DND-41 (cell line): ENCODE measurements at regions not wholly inside any gene's neighbourhood (a gene's known extent, or its start where the extent isn't known, plus 50 kb on each side); places are given as distances from the start of the nearest gene placed in this dataset.

Experiments used
- ATAC-seq: fragments of 200-7000 bp; cut with Tn5 transposase; 3 replicates; pipeline ENCODE4 v1.9.1; 2021; ENCODE audit warnings: low read depth; ENCODE audit not compliant: insufficient read depth
- DNase-seq: peaks from one replicate; pipeline ENCODE4 v3.0.0-alpha.2; 2020
- H2AFZ ChIP-seq: 2 replicates; pipeline ENCODE4 v1.6.0; 2012; ENCODE audit warnings: low read depth, low read length
- H3K27ac ChIP-seq: 2 replicates; pipeline ENCODE4 v1.5.1; 2012; ENCODE audit warnings: low read length, inconsistent platforms
- H3K27me3 ChIP-seq: fragments of 200-600 bp; sonication (generic); 2 replicates; pipeline ENCODE4 v1.6.0; 2012; ENCODE audit warnings: low read length, mild to moderate bottlenecking, inconsistent platforms; ENCODE audit not compliant: insufficient read depth, poor library complexity
- H3K36me3 ChIP-seq: 2 replicates; pipeline ENCODE4 v1.5.1; 2012; ENCODE audit warnings: low read length, inconsistent platforms; ENCODE audit not compliant: insufficient read depth
- H3K4me1 ChIP-seq: 2 replicates; pipeline ENCODE4 v1.5.1; 2012; ENCODE audit warnings: mild to moderate bottlenecking, low read length; ENCODE audit not compliant: insufficient read depth
- H3K4me2 ChIP-seq: 2 replicates; pipeline ENCODE4 v1.6.0; 2012; ENCODE audit warnings: mild to moderate bottlenecking, moderate library complexity, low read length, inconsistent platforms; ENCODE audit not compliant: insufficient read depth
- H3K4me3 ChIP-seq, 2 experiments: fragments of 200-600 bp in 1 of 2; shearing (Covaris generic) in 1 of 2; 2 replicates each; pipeline ENCODE4 v1.5.1; 2012 to 2016; ENCODE audit warnings: inconsistent platforms in 2 of 2, low read length in 2 of 2, mild to moderate bottlenecking in 2 of 2, low read depth in 1 of 2, moderate library complexity in 1 of 2
- H3K79me2 ChIP-seq: 2 replicates; pipeline ENCODE4 v1.6.0; 2012; ENCODE audit warnings: low read length, inconsistent platforms; ENCODE audit not compliant: insufficient read depth
- H3K9ac ChIP-seq: 2 replicates; pipeline ENCODE4 v1.6.0; 2012; ENCODE audit warnings: low read depth, mild to moderate bottlenecking, inconsistent platforms, low read length, moderate library complexity
- H3K9me3 ChIP-seq: 2 replicates; pipeline ENCODE4 v1.5.1; 2012; ENCODE audit warnings: low read length, moderate library complexity, mild to moderate bottlenecking, inconsistent platforms; ENCODE audit not compliant: insufficient read depth, severe bottlenecking
- H4K20me1 ChIP-seq: 2 replicates; pipeline ENCODE4 v1.6.0; 2012; ENCODE audit warnings: low read length; ENCODE audit not compliant: insufficient read depth
- EZH2 ChIP-seq: IDR thresholded peaks from 3 replicates; pipeline ENCODE4 v1.6.1; 2012; ENCODE audit warnings: borderline replicate concordance, low read depth, mild to moderate bottlenecking, moderate library complexity, low read length, inconsistent platforms; ENCODE audit not compliant: severe bottlenecking
- TF ChIP-seq, protein P1 (sequence below): IDR thresholded peaks from 2 replicates; pipeline ENCODE4 v1.5.1; 2012; ENCODE audit warnings: borderline replicate concordance, low read length, moderate library complexity, mild to moderate bottlenecking; ENCODE audit not compliant: poor library complexity, severe bottlenecking; ENCODE audit errors: extremely low read depth

GRCh38 chr20:18916886-18917750 lies 103.5 kb downstream of the SCP2D1 start:
- no peaks in the 10 kb centered on the region for H4K20me1 ChIP-seq
- no peak for DNase-seq
- H3K36me3 ChIP-seq: no peaks in the 10 kb centered on the region
- H3K9ac ChIP-seq: no peak overlapping the region
- no peaks in the 10 kb centered on the region for H3K9me3 ChIP-seq
- no peak for ATAC-seq
- no peaks in the 10 kb centered on the region for H3K27me3 ChIP-seq
- H3K27ac ChIP-seq: no peak overlapping the region
- no peaks in the 10 kb centered on the region for H3K4me1 ChIP-seq
- no peak overlapping the region for H2AFZ ChIP-seq
- H3K4me2 ChIP-seq: no peak overlapping the region
- H3K79me2 ChIP-seq: no peaks in the 10 kb centered on the region
- no peak for TF ChIP-seq EZH2
- TF ChIP-seq, protein P1, sequence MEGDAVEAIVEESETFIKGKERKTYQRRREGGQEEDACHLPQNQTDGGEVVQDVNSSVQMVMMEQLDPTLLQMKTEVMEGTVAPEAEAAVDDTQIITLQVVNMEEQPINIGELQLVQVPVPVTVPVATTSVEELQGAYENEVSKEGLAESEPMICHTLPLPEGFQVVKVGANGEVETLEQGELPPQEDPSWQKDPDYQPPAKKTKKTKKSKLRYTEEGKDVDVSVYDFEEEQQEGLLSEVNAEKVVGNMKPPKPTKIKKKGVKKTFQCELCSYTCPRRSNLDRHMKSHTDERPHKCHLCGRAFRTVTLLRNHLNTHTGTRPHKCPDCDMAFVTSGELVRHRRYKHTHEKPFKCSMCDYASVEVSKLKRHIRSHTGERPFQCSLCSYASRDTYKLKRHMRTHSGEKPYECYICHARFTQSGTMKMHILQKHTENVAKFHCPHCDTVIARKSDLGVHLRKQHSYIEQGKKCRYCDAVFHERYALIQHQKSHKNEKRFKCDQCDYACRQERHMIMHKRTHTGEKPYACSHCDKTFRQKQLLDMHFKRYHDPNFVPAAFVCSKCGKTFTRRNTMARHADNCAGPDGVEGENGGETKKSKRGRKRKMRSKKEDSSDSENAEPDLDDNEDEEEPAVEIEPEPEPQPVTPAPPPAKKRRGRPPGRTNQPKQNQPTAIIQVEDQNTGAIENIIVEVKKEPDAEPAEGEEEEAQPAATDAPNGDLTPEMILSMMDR: no peak
- no peak overlapping the region for H3K4me3 ChIP-seq

GRCh38 chr20:18919996-18920395 lies 106.4 kb downstream of the SCP2D1 start:
- no peaks in the 10 kb centered on the region for H3K36me3 ChIP-seq
- H3K27me3 ChIP-seq: no peaks in the 10 kb centered on the region
- TF ChIP-seq, protein P1: no peak
- no peak for TF ChIP-seq EZH2
- H3K4me3 ChIP-seq: no peak overlapping the region
- no peaks in the 10 kb centered on the region for H3K9me3 ChIP-seq
- no peaks in the 10 kb centered on the region for H4K20me1 ChIP-seq
- H3K4me1 ChIP-seq: no peaks in the 10 kb centered on the region
- H3K4me2 ChIP-seq: no peak overlapping the region
- H3K79me2 ChIP-seq: no peaks in the 10 kb centered on the region
- H2AFZ ChIP-seq: no peak overlapping the region
- ATAC-seq (no peak), DNase-seq (no peak)
- no peak overlapping the region for H3K27ac ChIP-seq
- H3K9ac ChIP-seq: no peak overlapping the region

GRCh38 chr20:18921291-18921690 lies 107.7 kb downstream of the SCP2D1 start:
- Histone ChIP-seq H3K4me1 (no peaks in the 10 kb centered on the region), H3K27me3 (no peaks in the 10 kb centered on the region), H3K9ac (no peak overlapping the region), H4K20me1 (no peaks in the 10 kb centered on the region), H3K4me2 (no peak overlapping the region), H3K27ac (no peak overlapping the region), H2AFZ (no peak overlapping the region), H3K36me3 (no peaks in the 10 kb centered on the region), H3K9me3 (no peaks in the 10 kb centered on the region), H3K79me2 (no peaks in the 10 kb centered on the region), H3K4me3 (no peak overlapping the region)
- ATAC-seq (no peak), DNase-seq (no peak)
- TF ChIP-seq, protein P1: no peak
- no peak for TF ChIP-seq EZH2
